Common myeloid progenitor, CD34-positive (primary cell): ENCODE measurements at regions not wholly inside any gene's neighbourhood (a gene's known extent, or its start where the extent isn't known, plus 50 kb on each side); places are given as distances from the start of the nearest gene placed in this dataset.

Experiments
- CTCF ChIA-PET: fragments of 350-600 bp; sonication (Branson Sonifier 250); formaldehyde crosslinking; loops from one replicate; lab custom pipeline; 2021; ENCODE audit warnings: antibody characterized with exemption; lab: Charles Lee
- POLR2A ChIA-PET: fragments of 350-600 bp; sonication (Branson Sonifier 250); formaldehyde crosslinking; loops from one replicate; lab custom pipeline; 2021; ENCODE audit warnings: antibody characterized with exemption; lab: Charles Lee
- DNase-seq, 3 donors: peaks; one replicate each; pipeline versions ENCODE4 v3.0.0 to v3.0.0-alpha.2; 2013
- H3K27ac ChIP-seq, 2 experiments: 1 replicate in 1 of 2; 2 replicates in 1 of 2; pipeline ENCODE4 v1.7.0; 2013; ENCODE audit warnings: inconsistent platforms in 2 of 2, low read length in 2 of 2, mild to moderate bottlenecking in 2 of 2, low read depth in 1 of 2, moderate library complexity in 1 of 2; ENCODE audit not compliant: severe bottlenecking in 2 of 2, insufficient read depth in 1 of 2, poor library complexity in 1 of 2
- H3K27me3 ChIP-seq, 5 experiments: replicated peaks in 2 of 5; 1 replicate in 3 of 5; 2 replicates in 2 of 5; pipeline versions ENCODE4 v1.6.1 to v1.7.0; 2013; ENCODE audit warnings: low read length in 4 of 5, mild to moderate bottlenecking in 2 of 5, moderate library complexity in 2 of 5, inconsistent platforms in 1 of 5; ENCODE audit not compliant: insufficient read depth in 5 of 5, control insufficient read depth in 4 of 5
- H3K36me3 ChIP-seq, 4 experiments: 1 replicate in 2 of 4; 2 replicates in 2 of 4; pipeline versions ENCODE4 v1.6.1 to v1.7.0; 2013; ENCODE audit warnings: low read length in 3 of 4, control low read depth in 1 of 4, mild to moderate bottlenecking in 1 of 4; ENCODE audit not compliant: control insufficient read depth in 4 of 4, insufficient read depth in 4 of 4
- H3K4me1 ChIP-seq, 4 experiments: 1 replicate in 3 of 4; 2 replicates in 1 of 4; pipeline versions ENCODE4 v1.6.1 to v1.7.1; 2013; ENCODE audit warnings: low read length in 3 of 4, mild to moderate bottlenecking in 3 of 4, control low read depth in 1 of 4, inconsistent platforms in 1 of 4, moderate library complexity in 1 of 4; ENCODE audit not compliant: control insufficient read depth in 4 of 4, insufficient read depth in 4 of 4; ENCODE audit errors: control extremely low read depth in 1 of 4
- H3K4me3 ChIP-seq, 7 experiments: 1 replicate in 4 of 7; 2 replicates in 3 of 7; pipeline versions ENCODE4 v1.5.1 to v1.7.0; 2013; ENCODE audit warnings: mild to moderate bottlenecking in 7 of 7, low read length in 6 of 7, moderate library complexity in 6 of 7, inconsistent platforms in 2 of 7, low read depth in 2 of 7, control low read depth in 1 of 7; ENCODE audit not compliant: insufficient read depth in 4 of 7, control insufficient read depth in 1 of 7; ENCODE audit errors: extremely low read depth in 1 of 7
- H3K9me3 ChIP-seq, 5 experiments: 1 replicate in 4 of 5; 2 replicates in 1 of 5; pipeline versions ENCODE4 v1.6.1 to v1.7.1; 2013; ENCODE audit warnings: low read length in 4 of 5, mild to moderate bottlenecking in 2 of 5, inconsistent platforms in 1 of 5, low read depth in 1 of 5, moderate library complexity in 1 of 5; ENCODE audit not compliant: control insufficient read depth in 4 of 5, insufficient read depth in 2 of 5; ENCODE audit errors: control extremely low read depth in 1 of 5
- WGBS: methylation state at CpG from one replicate; pipeline ENCODE4 v1.1.5; 2013; ENCODE audit not compliant: insufficient coverage; 5-methylcytosine and 5-hydroxymethylcytosine counted together

- Histone ChIP-seq H3K4me1 (no peaks in the 10 kb centered on the region), H3K9me3 (no peaks in the 10 kb centered on the region), H3K4me3 (no peak overlapping the region), H3K27ac (no peak overlapping the region), H3K27me3 (peaks cover 0 to 6% (median 0%) of the 10 kb centered on the region in 5 experiments), H3K36me3 (no peaks in the 10 kb centered on the region)
- CTCF ChIA-PET = no interaction called here
- WGBS = 87% methylated on average over 4 of the region's 8 CpGs
- POLR2A ChIA-PET = no interaction called here
- DNase-seq = no peak
Observed at GRCh38 chr18:22260208-22260820, 90.9 kb downstream of the GATA6 start.

- ChIA-PET CTCF (no interaction called here), POLR2A (no interaction called here)
- WGBS = 82% methylated on average over 5 of the region's 5 CpGs
- no peaks in the 10 kb centered on the region for H3K36me3 ChIP-seq
- H3K27me3 ChIP-seq = peaks cover 0 to 35% (median 4%) of the 10 kb centered on the region in 5 experiments
- H3K9me3 ChIP-seq = no peaks in the 10 kb centered on the region
- H3K27ac ChIP-seq = no peak overlapping the region
- no peaks in the 10 kb centered on the region for H3K4me1 ChIP-seq
- DNase-seq = no peak
- H3K4me3 ChIP-seq = no peak overlapping the region
Observed at GRCh38 chr18:22257022-22257543, 87.7 kb downstream of the GATA6 start.

DNA sequence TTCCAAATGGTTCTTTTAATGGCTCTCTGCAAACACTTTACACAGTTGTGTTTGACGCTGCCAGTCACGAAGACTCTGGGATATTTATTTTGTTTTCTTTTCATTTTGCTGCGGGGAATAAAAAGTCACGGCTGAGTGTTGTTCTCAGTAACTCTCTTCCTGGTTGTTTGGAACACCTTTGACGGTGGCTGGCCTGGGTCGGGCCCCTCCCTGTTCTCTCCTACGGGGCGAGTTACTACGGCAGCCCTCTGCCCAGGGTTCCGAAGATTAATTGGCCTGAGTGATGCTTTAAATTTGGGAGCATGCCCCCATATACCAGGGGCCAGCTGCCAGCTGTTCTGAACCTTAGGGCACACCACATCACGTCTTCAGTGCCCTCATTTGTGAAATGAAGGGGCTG, 84.7 kb downstream of the GATA6 start:
- H3K4me1 ChIP-seq = no peaks in the 10 kb centered on the region
- H3K36me3 ChIP-seq = no peaks in the 10 kb centered on the region
- 57% methylated on average over 11 of the region's 11 CpGs for WGBS
- no peak overlapping the region for H3K27ac ChIP-seq
- ChIA-PET CTCF (interaction anchor here (0.9 kb wide), 1 partner anchor 10 kb away, joined by 3 read pairs; no protein-coding TSS in a partner anchor), POLR2A (no interaction called here)
- peaks cover 0 to 39% (median 4%) of the 10 kb centered on the region in 5 experiments for H3K27me3 ChIP-seq
- DNase-seq = no peak
- no peak overlapping the region for H3K4me3 ChIP-seq
- no peaks in the 10 kb centered on the region for H3K9me3 ChIP-seq

DNA sequence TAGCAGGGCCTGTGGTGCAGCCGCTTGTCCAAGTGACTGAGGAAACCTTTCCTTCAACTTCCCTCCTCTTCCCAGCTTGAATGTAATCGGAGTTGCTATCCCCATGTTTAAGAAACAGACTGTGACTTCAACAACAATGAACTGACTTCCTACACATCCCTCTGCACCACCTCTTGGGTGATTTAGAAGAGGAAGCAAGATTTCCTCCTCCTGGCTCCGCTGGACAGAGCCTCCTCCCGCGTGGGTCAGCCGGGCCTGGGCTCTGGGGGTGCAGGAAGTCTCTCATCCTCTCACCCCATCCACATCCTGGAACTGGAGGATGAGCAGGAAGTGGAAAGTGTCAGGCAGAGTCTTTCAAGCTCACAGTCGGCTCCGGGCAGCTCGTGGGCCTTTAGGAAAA, 84.3 kb downstream of the GATA6 start:
- H3K27me3 ChIP-seq = peaks cover 0 to 39% (median 4%) of the 10 kb centered on the region in 5 experiments
- H3K27ac ChIP-seq = no peak overlapping the region
- 5% methylated on average over 6 of the region's 9 CpGs for WGBS
- H3K36me3 ChIP-seq = no peaks in the 10 kb centered on the region
- H3K4me1 ChIP-seq = no peaks in the 10 kb centered on the region
- ChIA-PET CTCF (interaction anchor here (0.9 kb wide), 1 partner anchor 10 kb away, joined by 3 read pairs; no protein-coding TSS in a partner anchor), POLR2A (no interaction called here)
- no peak overlapping the region for H3K4me3 ChIP-seq
- no peaks in the 10 kb centered on the region for H3K9me3 ChIP-seq
- DNase-seq = no peak

GRCh38 chr18:22253156-22253555, 83.8 kb downstream of the GATA6 start:
- WGBS = 80% methylated on average over 4 of the region's 5 CpGs
- no peak for DNase-seq
- H3K4me3 ChIP-seq = no peak overlapping the region
- H3K36me3 ChIP-seq = no peaks in the 10 kb centered on the region
- H3K4me1 ChIP-seq = no peaks in the 10 kb centered on the region
- H3K27ac ChIP-seq = no peak overlapping the region
- ChIA-PET CTCF (interaction anchor here (0.6 kb wide), 1 partner anchor 621 kb away, joined by 3 read pairs; no protein-coding TSS in a partner anchor), POLR2A (no interaction called here)
- no peaks in the 10 kb centered on the region for H3K9me3 ChIP-seq
- peaks cover 0 to 39% (median 6%) of the 10 kb centered on the region in 5 experiments for H3K27me3 ChIP-seq
